Kidney epithelial cell (primary cell): ENCODE measurements at regions not wholly inside any gene's neighbourhood (a gene's known extent, or its start where the extent isn't known, plus 50 kb on each side); places are given as distances from the start of the nearest gene placed in this dataset.

Experiments used
- DNase-seq: peaks from one replicate; pipeline ENCODE4 v3.0.0-alpha.2; 2010; ENCODE audit warnings: low read depth
- H3K27me3 ChIP-seq: 2 replicates; pipeline ENCODE4 v1.6.0; 2011; ENCODE audit warnings: low read length; ENCODE audit not compliant: control insufficient read depth, insufficient read depth
- H3K36me3 ChIP-seq: 2 replicates; pipeline ENCODE4 v1.5.1; 2011; ENCODE audit warnings: low read length; ENCODE audit not compliant: control insufficient read depth, insufficient read depth
- H3K4me3 ChIP-seq: 2 replicates; pipeline ENCODE4 v1.5.1; 2011; ENCODE audit warnings: low read depth, mild to moderate bottlenecking, control low read depth, low read length
- CTCF ChIP-seq: IDR thresholded peaks from 2 replicates; pipeline ENCODE4 v1.5.1; 2011; ENCODE audit warnings: mild to moderate bottlenecking, moderate library complexity, low read length, control low read depth, inconsistent platforms; ENCODE audit not compliant: insufficient read depth, poor library complexity, severe bottlenecking

GRCh38 chr22:34301569-34301968, 381.3 kb upstream of the LARGE1 start:
- Histone ChIP-seq H3K4me3 (no peak overlapping the region), H3K36me3 (no peaks in the 10 kb centered on the region), H3K27me3 (no peaks in the 10 kb centered on the region)
- TF ChIP-seq CTCF, result no peak
- no peak for DNase-seq

GRCh38 chr22:34303656-34304055, 383.4 kb upstream of the LARGE1 start:
- no peak overlapping the region for H3K4me3 ChIP-seq
- H3K27me3 ChIP-seq, result no peaks in the 10 kb centered on the region
- no peaks in the 10 kb centered on the region for H3K36me3 ChIP-seq
- TF ChIP-seq CTCF, result no peak
- DNase-seq, result no peak

- no peak for TF ChIP-seq CTCF
- H3K4me3 ChIP-seq, result no peak overlapping the region
- no peak for DNase-seq
- no peaks in the 10 kb centered on the region for H3K27me3 ChIP-seq
- no peaks in the 10 kb centered on the region for H3K36me3 ChIP-seq
These were observed 386.1 kb upstream of the LARGE1 start for GRCh38 chr22:34306361-34306760.

- H3K4me3 ChIP-seq, result no peak overlapping the region
- TF ChIP-seq CTCF, result no peak
- no peaks in the 10 kb centered on the region for H3K27me3 ChIP-seq
- DNase-seq, result no peak
- no peaks in the 10 kb centered on the region for H3K36me3 ChIP-seq
These were observed 387.8 kb upstream of the LARGE1 start for GRCh38 chr22:34308101-34308500.

GRCh38 chr22:34319346-34319745, 399.1 kb upstream of the LARGE1 start:
- no peak for TF ChIP-seq CTCF
- H3K4me3 ChIP-seq, result no peak overlapping the region
- no peaks in the 10 kb centered on the region for H3K36me3 ChIP-seq
- DNase-seq, result no peak
- no peaks in the 10 kb centered on the region for H3K27me3 ChIP-seq

GRCh38 chr22:34324763-34325162, 404.5 kb upstream of the LARGE1 start:
- no peaks in the 10 kb centered on the region for H3K27me3 ChIP-seq
- no peak overlapping the region for H3K4me3 ChIP-seq
- no peaks in the 10 kb centered on the region for H3K36me3 ChIP-seq
- no peak for TF ChIP-seq CTCF
- no peak for DNase-seq
